ENCODE measurements at regions not wholly inside any gene's neighbourhood (a gene's known extent, or its start where the extent isn't known, plus 50 kb on each side); places are given as distances from the start of the nearest gene placed in this dataset.

DNA sequence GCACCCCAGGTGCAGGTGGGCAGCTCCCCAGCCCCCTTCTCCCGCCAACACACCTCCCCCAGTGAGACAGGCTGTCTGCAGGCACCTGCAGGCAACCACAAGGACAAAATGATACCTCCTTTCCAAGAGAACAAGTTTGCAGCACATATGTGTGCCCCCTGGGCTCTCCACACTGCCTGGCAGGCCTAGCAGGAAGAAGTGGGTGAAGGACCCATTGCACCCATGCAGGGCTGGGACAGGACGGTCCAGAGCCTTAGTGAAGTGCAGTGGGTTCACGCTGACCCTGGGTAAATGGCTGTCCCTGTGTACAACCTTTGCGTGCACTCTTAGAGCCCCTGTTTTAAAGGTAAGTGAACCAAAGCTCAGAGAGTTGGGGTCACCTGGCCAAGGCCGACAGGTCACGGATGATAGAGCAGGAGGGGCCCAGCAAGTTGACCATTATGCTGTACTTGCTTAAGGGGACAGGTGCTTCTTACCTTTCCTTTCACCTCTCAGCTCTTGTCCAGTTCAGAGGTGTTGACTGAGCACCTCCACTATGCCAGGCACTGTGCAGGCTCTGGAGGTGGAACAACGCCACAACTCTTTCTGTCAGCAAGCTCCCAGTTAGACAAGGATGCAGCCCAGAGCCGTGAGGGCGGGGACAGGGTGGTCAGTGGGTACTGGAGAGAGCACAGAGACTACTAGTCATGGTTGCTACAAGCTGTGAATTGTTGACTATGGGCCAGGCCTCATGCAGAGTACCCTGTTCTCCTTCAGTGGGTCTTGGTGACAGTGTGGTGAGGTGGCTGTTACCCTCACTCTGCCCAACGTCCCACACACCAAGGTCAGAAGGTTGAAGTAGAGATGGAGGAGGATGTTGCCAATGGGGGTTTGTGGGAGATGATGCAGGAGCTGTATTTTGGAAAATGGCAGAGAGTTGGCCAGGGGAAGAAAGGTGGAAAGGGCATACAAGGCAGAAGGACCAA lies 125.9 kb downstream of the PAPOLA start:
- Histone ChIP-seq H3K9ac (no peak overlapping the region), H3K9me3 (replicated peaks in 1 of 11) (peaks cover 0 to 4% (median 0%) of the 10 kb centered on the region in 11 experiments; a peak in 1 of 22 replicates), H3K4me3 (no peak overlapping the region), H3K4me2 (no peak overlapping the region), H3K27ac (no peak overlapping the region), H3K4me1 (peaks cover 0 to 10% (median 4%) of the 10 kb centered on the region in 10 experiments; a peak in 7 of 20 replicates), H3K27me3 (no peaks in the 10 kb centered on the region), H3K36me3 (no peaks in the 10 kb centered on the region), H4K20me1 (no peaks in the 10 kb centered on the region)
- no peak for TF ChIP-seq Cebpa-rat (IDR thresholded peaks at IDR 0.05)

GRCh38 chr14:96629082-96629481 lies 126.9 kb downstream of the PAPOLA start:
- no peak overlapping the region for H3K4me2 ChIP-seq
- no peak overlapping the region for H3K27ac ChIP-seq
- H3K27me3 ChIP-seq: no peaks in the 10 kb centered on the region
- H3K9ac ChIP-seq: no peak overlapping the region
- H3K4me3 ChIP-seq: no peak overlapping the region
- no peaks in the 10 kb centered on the region for H3K36me3 ChIP-seq
- H4K20me1 ChIP-seq: no peaks in the 10 kb centered on the region
- H3K9me3 ChIP-seq (replicated peaks in 1 of 11): peaks cover 0 to 4% (median 0%) of the 10 kb centered on the region in 11 experiments; a peak in 1 of 22 replicates
- peaks cover 0 to 10% (median 4%) of the 10 kb centered on the region in 10 experiments; a peak in 7 of 20 replicates for H3K4me1 ChIP-seq
- no peak for TF ChIP-seq Cebpa-rat (IDR thresholded peaks at IDR 0.05)

DNA sequence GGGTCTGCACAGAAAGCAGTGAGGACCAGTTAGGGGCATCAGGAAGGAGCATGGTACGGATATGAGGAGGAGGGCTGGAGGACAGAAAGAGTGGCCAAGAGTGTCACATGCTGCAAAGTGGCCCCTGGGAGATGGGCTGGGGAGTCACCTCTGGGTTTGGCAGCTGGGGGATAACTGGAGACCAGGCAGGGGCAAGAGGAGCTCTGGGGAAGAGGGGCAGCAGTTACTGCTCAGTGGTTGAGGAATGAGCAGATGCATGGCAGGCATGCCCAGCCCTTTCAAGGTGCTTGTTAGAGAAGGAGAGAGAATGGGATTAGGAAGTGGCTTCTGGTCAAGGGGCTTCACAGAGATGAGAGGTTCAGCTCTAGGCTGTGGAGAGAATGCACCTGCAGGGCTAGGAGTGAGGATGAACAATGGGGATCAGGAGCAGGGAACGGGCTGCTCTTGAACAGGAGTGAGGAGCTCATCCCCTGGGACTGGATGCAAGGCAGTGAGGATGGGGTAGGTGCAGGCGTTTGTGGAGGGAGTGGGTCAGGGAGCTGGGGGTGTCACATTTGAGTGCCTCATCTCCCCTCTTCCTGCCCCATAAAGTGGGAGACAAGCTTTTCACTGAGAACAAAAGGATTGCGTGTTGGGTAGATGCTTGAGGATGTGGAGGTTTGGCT lies 127.5 kb downstream of the PAPOLA start:
- Histone ChIP-seq H3K36me3 (no peaks in the 10 kb centered on the region), H3K4me2 (no peak overlapping the region), H3K27me3 (no peaks in the 10 kb centered on the region), H3K4me1 (peaks cover 0 to 10% (median 4%) of the 10 kb centered on the region in 10 experiments; a peak in 7 of 20 replicates), H3K9me3 (replicated peaks in 1 of 11) (peaks cover 0 to 4% (median 0%) of the 10 kb centered on the region in 11 experiments; a peak in 1 of 22 replicates), H3K27ac (no peak overlapping the region), H3K9ac (no peak overlapping the region), H4K20me1 (no peaks in the 10 kb centered on the region), H3K4me3 (no peak overlapping the region)
- no peak for TF ChIP-seq Cebpa-rat (IDR thresholded peaks at IDR 0.05)

DNA sequence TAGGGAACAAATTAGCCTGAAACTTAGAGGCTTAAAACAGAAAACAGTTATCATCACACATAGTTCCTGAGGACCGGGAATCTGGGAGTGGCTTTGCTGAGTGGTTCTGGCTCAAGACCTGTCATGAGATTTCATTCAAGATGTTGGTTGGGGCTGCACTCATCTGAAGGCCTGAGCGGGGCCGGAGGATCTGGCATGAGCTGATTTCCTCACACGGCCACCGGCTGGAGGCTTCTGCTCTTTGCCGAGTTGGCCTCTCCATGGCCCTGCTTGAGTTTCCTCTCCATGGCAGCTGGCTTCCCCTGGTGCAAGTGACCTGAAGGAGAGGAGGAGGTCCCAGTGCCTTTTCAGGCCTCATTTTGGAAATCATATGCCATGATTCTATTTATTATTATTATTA lies 128.1 kb downstream of the PAPOLA start:
- H3K4me2 ChIP-seq: no peak overlapping the region
- no peak overlapping the region for H3K27ac ChIP-seq
- peaks cover 0 to 7% (median 4%) of the 10 kb centered on the region in 10 experiments; a peak in 7 of 20 replicates for H3K4me1 ChIP-seq
- H3K4me3 ChIP-seq: no peak overlapping the region
- H3K36me3 ChIP-seq: no peaks in the 10 kb centered on the region
- no peak for TF ChIP-seq Cebpa-rat (IDR thresholded peaks at IDR 0.05)
- H4K20me1 ChIP-seq: no peaks in the 10 kb centered on the region
- H3K27me3 ChIP-seq: no peaks in the 10 kb centered on the region
- no peak overlapping the region for H3K9ac ChIP-seq
- peaks cover 0 to 4% (median 0%) of the 10 kb centered on the region in 11 experiments; a peak in 1 of 22 replicates for H3K9me3 ChIP-seq (replicated peaks in 1 of 11)

- H3K4me3 ChIP-seq: no peak overlapping the region
- TF ChIP-seq Cebpa-rat (IDR thresholded peaks at IDR 0.05): no peak
- H3K36me3 ChIP-seq: no peaks in the 10 kb centered on the region
- H3K9me3 ChIP-seq (replicated peaks in 1 of 11): peaks cover 0 to 4% (median 0%) of the 10 kb centered on the region in 11 experiments; a peak in 2 of 22 replicates
- no peaks in the 10 kb centered on the region for H3K4me1 ChIP-seq
- H3K4me2 ChIP-seq: no peak overlapping the region
- H3K9ac ChIP-seq: no peak overlapping the region
- no peaks in the 10 kb centered on the region for H4K20me1 ChIP-seq
- no peaks in the 10 kb centered on the region for H3K27me3 ChIP-seq
- no peak overlapping the region for H3K27ac ChIP-seq
Observed at GRCh38 chr14:96631030-96631429, 128.8 kb downstream of the PAPOLA start.

- no peak overlapping the region for H3K4me3 ChIP-seq
- peaks cover 0 to 4% (median 0%) of the 10 kb centered on the region in 11 experiments; a peak in 2 of 22 replicates for H3K9me3 ChIP-seq (replicated peaks in 1 of 11)
- H3K27me3 ChIP-seq: no peaks in the 10 kb centered on the region
- TF ChIP-seq Cebpa-rat (IDR thresholded peaks at IDR 0.05): no peak
- no peaks in the 10 kb centered on the region for H3K36me3 ChIP-seq
- H3K9ac ChIP-seq: no peak overlapping the region
- H3K27ac ChIP-seq: no peak overlapping the region
- no peaks in the 10 kb centered on the region for H4K20me1 ChIP-seq
- H3K4me2 ChIP-seq: no peak overlapping the region
- H3K4me1 ChIP-seq: no peaks in the 10 kb centered on the region
Observed at GRCh38 chr14:96631621-96632362, 129.6 kb downstream of the PAPOLA start.

- H3K4me3 ChIP-seq: no peak overlapping the region
- H4K20me1 ChIP-seq: no peaks in the 10 kb centered on the region
- no peak overlapping the region for H3K9ac ChIP-seq
- no peaks in the 10 kb centered on the region for H3K36me3 ChIP-seq
- no peak overlapping the region for H3K4me2 ChIP-seq
- H3K4me1 ChIP-seq: no peaks in the 10 kb centered on the region
- H3K27ac ChIP-seq: no peak overlapping the region
- H3K9me3 ChIP-seq (replicated peaks in 1 of 11): peaks cover 0 to 4% (median 0%) of the 10 kb centered on the region in 11 experiments; a peak in 2 of 22 replicates
- H3K27me3 ChIP-seq: no peaks in the 10 kb centered on the region
- TF ChIP-seq Cebpa-rat (IDR thresholded peaks at IDR 0.05): no peak
Observed at GRCh38 chr14:96632363-96632758, 130.2 kb downstream of the PAPOLA start.

GRCh38 chr14:96633096-96633495 lies 130.9 kb downstream of the PAPOLA start:
- H3K27me3 ChIP-seq: no peaks in the 10 kb centered on the region
- TF ChIP-seq Cebpa-rat (IDR thresholded peaks at IDR 0.05): no peak
- H3K4me3 ChIP-seq: no peak overlapping the region
- no peaks in the 10 kb centered on the region for H3K36me3 ChIP-seq
- no peak overlapping the region for H3K27ac ChIP-seq
- H3K9me3 ChIP-seq (replicated peaks in 1 of 11): peaks cover 0 to 4% (median 0%) of the 10 kb centered on the region in 11 experiments; a peak in 2 of 22 replicates
- no peak overlapping the region for H3K9ac ChIP-seq
- H4K20me1 ChIP-seq: no peaks in the 10 kb centered on the region
- H3K4me1 ChIP-seq: no peaks in the 10 kb centered on the region
- no peak overlapping the region for H3K4me2 ChIP-seq

DNA sequence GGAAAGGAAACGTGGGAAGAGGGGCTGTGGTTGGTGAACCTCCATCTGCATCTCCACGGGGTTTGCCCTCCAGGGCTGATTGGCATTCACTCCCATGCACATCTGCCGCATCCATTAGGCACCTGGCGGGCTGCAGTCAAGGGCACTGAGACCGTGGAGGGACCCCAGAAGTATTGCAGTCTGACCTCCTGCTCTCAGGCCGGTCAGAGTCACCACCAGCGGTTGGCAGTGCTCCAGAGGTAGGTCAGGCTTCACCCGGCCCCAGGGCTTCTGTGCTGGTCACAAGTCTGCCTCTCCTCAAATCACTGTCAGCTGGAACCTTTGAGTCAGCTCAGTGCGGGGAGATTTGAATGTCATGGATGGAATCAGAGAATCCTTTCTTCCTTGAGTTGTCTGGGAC lies 132.3 kb downstream of the PAPOLA start:
- no peaks in the 10 kb centered on the region for H3K27me3 ChIP-seq
- H3K36me3 ChIP-seq: no peaks in the 10 kb centered on the region
- H3K9me3 ChIP-seq (replicated peaks in 1 of 11): peaks cover 0 to 4% (median 0%) of the 10 kb centered on the region in 11 experiments; a peak in 2 of 22 replicates
- H4K20me1 ChIP-seq: no peaks in the 10 kb centered on the region
- H3K9ac ChIP-seq: no peak overlapping the region
- H3K4me1 ChIP-seq: no peaks in the 10 kb centered on the region
- H3K27ac ChIP-seq: no peak overlapping the region
- no peak for TF ChIP-seq Cebpa-rat (IDR thresholded peaks at IDR 0.05)
- no peak overlapping the region for H3K4me3 ChIP-seq
- no peak overlapping the region for H3K4me2 ChIP-seq
